ENCODE measurements at regions not wholly inside any gene's neighbourhood (a gene's known extent, or its start where the extent isn't known, plus 50 kb on each side); places are given as distances from the start of the nearest gene placed in this dataset.

DNA sequence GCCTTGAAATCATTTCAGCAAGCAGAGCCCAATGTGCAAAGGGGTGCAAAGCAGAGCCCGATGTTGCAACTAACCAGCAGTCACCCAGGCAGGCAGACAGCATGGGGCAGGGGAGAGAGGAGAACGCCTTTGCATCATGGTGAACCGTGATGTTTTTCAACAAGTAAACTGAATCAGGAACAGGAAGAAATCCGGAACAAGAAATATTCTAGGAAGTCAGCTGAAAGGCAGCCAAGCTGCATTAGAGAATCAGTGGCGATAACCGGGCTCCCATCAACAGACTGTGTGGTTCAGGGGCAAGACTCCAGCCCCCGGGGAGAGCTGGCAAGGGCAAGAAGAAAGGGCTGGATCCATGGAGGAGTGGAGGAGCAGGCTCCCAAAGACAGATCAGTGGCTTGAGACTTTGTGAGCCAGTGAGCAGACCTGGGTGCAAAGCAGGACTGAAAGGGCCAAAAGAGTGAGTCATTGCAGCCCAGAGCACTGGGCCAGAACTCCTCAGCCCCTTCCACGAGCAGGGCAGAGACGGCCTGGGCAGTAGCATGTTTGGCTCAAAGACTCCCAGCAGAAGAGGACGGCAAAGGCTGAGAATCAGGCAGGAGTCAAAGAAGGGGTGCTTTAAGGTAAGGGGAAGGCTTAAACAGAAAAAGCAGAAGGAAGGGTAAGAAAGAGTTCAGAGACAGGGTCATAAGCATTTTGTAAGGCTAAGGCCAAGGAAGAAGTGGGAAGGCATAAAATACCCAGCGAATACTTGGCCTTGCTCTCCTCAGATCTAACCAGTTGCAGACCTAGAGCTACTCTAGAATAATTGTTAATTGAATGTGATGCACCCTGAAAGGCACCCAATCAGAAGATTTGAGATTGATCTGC, 155.0 kb downstream of the SETD4 start:
- DNase-seq (ENCODE audit: extremely low read depth in 1 of 2, low read depth in 1 of 2) = no peak

DNA sequence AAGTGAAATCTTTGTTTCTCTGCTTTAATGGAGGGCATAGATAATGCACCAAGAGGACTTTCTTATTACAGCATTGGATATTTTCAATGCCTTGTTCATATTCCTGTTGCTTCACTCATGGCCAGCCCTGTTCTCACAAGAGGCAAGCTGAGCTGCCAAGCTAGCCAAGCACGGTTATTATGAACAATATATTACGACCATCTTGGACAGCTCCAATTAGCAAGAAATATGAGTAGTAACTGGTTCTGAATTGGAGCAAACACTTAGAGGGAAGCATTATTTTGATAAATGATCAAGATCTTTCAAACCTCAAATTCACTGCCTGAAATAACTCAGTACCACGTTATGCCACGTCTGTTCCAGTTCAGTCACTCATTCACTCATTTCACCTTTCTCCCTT, 159.8 kb downstream of the SETD4 start:
- no peak for DNase-seq (ENCODE audit: extremely low read depth in 1 of 2, low read depth in 1 of 2)

GRCh38 chr21:35896060-35896459, 164.3 kb downstream of the SETD4 start:
- no peak for DNase-seq (ENCODE audit: extremely low read depth in 1 of 2, low read depth in 1 of 2)

GRCh38 chr21:35895598-35895997, 164.7 kb downstream of the SETD4 start:
- DNase-seq (ENCODE audit: extremely low read depth in 1 of 2, low read depth in 1 of 2) = no peak

DNA sequence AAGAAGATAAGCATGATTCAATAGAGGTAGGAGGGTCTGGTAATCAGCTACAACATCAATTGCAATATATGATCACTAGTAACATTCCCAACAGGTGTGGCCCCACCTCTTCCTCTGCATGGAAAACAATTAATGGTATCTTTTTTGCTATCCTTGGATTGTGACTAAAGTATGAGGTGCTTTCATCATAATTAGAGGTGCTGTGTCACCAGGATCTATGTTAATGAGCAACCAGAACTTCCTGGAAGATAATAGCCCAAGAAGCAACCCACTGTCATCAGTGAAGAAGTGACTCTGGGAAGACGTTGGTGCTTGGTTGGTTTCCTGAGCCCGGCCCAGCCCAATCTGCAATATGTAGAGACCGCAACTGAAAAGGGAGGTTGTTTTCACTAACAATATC, 167.2 kb downstream of the SETD4 start:
- no peak for DNase-seq (ENCODE audit: extremely low read depth in 1 of 2, low read depth in 1 of 2)

DNA sequence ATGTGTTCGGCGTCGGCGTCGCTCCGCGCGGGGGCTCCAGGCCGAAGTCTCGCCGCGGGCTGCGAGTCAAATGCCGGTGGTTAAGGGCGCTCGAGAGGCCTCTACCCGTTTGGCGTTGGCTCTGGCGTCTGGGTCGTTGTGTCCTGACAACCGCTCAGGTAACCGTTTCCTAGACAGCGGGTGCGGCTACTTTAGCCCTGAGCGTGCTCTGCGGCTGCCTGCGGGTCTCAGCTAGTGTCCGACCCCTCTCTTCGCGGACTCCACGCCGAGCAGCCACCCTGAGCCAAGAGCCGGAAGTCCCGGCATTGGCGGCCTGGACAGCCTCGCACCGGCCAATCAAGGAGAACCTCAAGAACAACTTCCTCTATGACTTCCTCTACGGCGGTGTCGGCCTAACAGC, 173.4 kb downstream of the SETD4 start:
- no peak for DNase-seq (ENCODE audit: extremely low read depth in 1 of 2, low read depth in 1 of 2)

DNA sequence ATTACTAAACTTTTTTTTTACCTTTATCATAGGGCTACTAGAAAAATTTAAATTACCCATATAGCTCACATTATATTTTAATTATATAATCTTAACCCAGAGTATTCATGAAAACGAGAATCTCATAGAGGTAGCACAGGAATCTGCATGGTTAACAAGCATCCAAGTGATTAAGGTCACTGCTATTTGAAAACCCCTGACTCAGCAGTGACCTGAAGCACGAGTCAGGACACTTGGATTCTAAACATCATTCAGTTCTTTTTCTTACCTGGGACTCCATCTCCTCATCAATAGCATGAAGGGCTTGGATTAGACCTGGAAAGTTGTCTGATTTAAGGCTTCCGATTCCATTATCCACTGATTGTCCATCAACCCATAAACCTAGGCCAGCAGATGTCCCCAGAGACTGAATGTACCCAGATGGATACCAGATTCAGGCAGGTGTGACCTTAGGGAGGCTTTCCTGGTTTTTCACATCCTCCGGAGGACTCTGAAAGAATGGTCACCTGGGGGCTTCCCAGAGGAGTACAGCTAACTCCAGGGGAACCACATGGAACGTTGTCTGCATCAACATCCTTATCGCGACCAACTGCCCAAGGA, 174.3 kb downstream of the SETD4 start:
- DNase-seq (ENCODE audit: extremely low read depth in 1 of 2, low read depth in 1 of 2) = no peak

GRCh38 chr21:35882791-35883240, 177.5 kb downstream of the SETD4 start:
- no peak for DNase-seq (ENCODE audit: extremely low read depth in 1 of 2, low read depth in 1 of 2)

- DNase-seq (ENCODE audit: extremely low read depth in 1 of 2, low read depth in 1 of 2) = no peak
Observed at GRCh38 chr21:35873441-35873840, 186.9 kb downstream of the SETD4 start.

DNA sequence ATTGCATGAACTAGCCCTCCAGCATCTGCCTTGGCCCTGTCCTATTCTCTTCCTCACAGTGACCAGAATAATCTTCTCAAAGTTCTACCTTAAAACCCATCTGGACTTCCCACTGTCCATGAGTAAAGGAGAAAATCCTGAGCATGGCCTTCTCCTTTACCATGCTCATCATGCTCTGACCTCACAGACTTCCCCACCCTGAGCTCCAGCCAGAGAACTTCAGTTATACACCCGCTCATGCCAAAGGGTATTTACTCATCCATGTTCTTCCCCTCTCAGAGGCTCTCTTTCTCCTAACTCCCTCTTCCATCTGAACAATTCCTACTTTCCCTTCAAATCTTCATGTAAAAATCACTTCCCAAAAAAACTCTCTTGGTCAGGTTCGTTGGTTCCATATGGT, 188.4 kb downstream of the SETD4 start:
- DNase-seq (ENCODE audit: extremely low read depth in 1 of 2, low read depth in 1 of 2) = no peak

DNA sequence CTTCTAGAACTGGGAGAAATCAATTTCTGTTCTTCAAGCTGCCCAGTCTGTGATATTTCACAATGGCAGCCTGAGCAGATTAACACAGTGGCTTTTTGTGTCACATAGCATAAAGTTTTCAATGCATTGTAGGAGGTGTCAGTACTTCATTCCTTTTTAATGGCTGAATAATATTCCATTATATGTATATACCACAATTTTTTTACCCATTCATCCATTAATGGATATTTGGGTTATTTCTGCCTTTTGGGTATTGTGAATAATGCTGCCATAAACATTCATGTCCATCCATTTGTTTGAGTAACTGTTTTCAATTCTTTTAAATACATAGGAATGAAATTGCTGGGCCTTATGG, 191.5 kb downstream of the SETD4 start:
- no peak for DNase-seq (ENCODE audit: extremely low read depth in 1 of 2, low read depth in 1 of 2)

DNA sequence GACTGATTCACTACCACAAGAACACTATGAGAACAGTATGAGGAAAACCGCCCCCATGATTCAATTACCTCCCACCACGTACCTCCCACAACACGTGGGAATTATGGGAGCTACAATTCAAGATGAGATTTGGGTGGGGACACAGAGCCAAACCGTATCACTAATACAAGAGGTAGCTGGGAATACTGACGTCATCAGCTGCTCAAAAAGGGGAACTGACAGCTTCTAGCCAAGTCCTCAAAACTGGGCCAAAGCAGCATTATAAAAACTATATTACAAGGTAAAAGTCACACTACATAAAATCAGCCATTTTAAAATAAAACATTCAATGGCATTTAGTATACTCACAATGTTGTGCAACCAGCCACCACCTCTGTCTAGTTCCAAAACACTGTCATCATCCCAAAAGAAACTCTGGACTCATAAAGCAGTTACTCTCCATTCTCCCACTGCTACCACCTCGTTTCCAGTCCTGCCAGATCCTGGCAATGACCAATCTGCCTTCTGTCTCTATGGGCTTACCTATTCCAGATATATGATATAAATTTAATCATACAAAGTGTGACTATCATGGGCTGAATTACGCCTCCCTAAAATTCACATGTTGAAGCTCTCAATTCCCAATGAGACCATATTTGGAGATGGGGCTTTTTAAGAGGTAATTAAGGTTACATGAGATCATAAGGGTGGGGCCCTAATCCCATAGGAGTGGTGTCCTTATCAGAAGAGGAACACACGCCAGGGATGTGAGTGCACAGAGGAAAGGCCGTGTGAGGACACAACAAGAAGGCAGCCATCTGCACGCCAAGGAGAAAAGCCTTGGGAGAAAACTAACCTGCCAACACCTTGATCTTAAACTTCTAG, 192.1 kb downstream of the SETD4 start:
- no peak for DNase-seq (ENCODE audit: extremely low read depth in 1 of 2, low read depth in 1 of 2)

DNA sequence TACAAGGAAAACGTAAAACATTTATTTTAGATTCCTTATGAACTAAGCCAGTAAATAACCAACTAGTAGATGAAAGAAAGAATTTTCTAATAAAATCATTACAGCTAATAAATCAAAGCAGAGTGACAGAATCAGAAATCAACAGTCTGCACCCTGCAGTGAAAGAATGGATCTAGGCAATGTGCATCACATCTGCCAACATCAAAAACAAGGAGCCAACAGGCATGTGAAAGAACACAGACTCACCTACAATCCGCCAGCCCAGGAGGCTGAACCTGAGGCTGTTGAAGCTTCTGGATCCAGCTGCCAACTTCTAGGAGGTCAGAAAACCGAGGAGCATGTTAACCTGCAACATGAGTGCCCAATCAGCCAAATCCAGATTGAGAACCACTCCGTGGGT, 196.3 kb downstream of the SETD4 start:
- no peak for DNase-seq (ENCODE audit: extremely low read depth in 1 of 2, low read depth in 1 of 2)

DNA sequence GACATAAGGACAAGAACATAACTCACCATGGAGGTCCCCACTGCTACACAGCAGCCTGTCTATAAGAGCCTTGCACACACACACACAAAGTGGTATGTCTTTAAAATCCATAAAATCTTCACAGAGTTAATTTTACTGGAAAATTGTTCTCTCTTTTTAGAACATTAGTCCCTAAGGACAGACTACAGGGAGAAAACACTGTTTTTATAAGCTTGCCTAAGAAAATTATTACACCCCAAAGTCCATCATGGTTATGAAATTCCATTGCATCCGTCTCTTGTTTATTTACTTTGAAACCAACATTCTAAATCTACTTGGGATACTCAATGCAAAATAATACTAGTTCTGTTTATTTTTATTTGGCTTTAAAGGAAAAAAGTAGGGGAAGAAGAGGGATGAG, 197.4 kb downstream of the SETD4 start:
- no peak for DNase-seq (ENCODE audit: extremely low read depth in 1 of 2, low read depth in 1 of 2)

DNA sequence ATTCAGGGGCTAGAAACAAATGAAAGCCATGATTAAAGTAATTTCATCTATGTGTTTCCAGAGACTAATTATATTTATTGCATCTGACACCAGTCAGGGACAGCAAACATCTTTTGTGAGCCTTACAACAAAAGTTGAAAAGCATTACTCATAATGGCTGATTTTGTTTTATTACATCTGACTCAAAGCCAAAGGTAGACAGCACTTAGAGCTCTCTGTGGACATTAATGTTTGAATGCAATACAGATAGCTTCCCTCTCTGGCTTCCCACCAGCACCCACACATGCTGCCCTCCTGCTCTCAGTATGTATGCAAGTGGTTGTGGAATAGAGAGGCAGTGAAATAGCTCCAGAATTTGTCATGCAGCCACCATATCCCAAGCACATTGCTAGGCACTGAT, 198.7 kb downstream of the SETD4 start:
- no peak for DNase-seq (ENCODE audit: extremely low read depth in 1 of 2, low read depth in 1 of 2)

GRCh38 chr21:35860189-35860869, 200.0 kb downstream of the SETD4 start:
- DNase-seq (ENCODE audit: extremely low read depth in 1 of 2, low read depth in 1 of 2) = no peak

- no peak for DNase-seq (ENCODE audit: extremely low read depth in 1 of 2, low read depth in 1 of 2)
Observed at GRCh38 chr21:35859677-35860076, 200.6 kb downstream of the SETD4 start.

- no peak for DNase-seq (ENCODE audit: extremely low read depth in 1 of 2, low read depth in 1 of 2)
Observed at GRCh38 chr21:35857095-35857494, 203.2 kb downstream of the SETD4 start.

DNA sequence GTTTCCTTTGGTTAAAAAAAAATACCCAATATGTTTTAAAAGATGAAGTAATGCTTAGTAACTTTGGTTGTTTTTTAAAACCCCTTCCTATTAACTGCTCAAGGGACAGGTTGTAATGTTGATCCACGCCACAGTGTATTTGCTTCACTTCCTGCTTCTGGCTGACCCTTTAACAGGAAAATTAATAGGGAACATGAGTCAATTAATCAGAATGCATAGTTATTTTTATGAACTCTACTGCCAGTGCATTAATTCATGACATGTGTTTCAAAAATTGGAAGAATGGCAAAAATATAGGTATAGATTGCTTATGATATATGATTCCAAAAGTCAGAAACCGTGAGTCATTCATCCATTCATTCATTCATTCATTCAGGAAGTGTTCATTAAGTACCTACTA, 204.8 kb downstream of the SETD4 start:
- DNase-seq (ENCODE audit: extremely low read depth in 1 of 2, low read depth in 1 of 2) = no peak

DNA sequence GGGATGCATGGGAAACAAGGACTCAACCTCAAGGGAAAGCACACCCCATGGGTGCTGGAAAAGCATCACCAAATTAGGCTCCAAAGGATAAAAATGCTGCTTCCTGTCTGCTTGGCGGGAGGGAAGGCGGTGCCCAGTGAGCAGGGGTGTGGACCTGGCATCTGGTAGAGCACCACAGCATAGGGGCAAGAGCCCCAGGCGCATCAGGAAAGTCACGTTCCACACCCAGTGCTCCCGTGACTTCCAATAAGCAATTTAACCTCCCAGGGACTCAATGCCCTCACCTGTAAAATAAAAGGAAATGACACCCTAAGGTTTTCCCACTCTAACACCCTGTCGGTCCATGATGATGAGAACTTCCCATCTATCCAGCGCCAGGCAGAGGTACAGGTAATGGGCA, 206.0 kb downstream of the SETD4 start:
- DNase-seq (ENCODE audit: extremely low read depth in 1 of 2, low read depth in 1 of 2) = no peak

Measured in stimulated activated CD8-positive, alpha-beta memory T cell treated with anti-CD3 and anti-CD28 coated beads, Interleukin-7, amount 100 ng/mL, for 48 hours (primary cell).